ENCODE measurements at regions not wholly inside any gene's neighbourhood (a gene's known extent, or its start where the extent isn't known, plus 50 kb on each side); places are given as distances from the start of the nearest gene placed in this dataset.

DNA sequence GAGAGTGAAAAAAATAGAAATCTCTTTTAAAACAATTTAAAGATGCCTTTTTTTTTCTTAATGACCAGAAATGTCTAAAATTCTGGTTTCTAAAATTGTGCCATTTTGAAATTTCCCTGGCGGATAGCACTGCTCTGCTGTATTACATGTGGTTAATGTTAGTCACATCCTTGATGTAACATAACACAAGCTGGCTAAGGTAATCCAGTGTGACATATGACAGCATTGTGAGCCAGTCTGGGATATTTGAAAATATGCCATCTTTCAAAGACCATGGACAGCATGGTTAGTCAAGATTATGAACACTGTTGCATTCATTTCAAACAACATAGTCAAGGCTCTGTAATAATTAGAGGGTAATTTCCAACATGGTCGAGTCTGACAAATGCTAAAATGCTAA, 133.2 kb downstream of the ALX1 start:
- TF ChIP-seq, protein P1, sequence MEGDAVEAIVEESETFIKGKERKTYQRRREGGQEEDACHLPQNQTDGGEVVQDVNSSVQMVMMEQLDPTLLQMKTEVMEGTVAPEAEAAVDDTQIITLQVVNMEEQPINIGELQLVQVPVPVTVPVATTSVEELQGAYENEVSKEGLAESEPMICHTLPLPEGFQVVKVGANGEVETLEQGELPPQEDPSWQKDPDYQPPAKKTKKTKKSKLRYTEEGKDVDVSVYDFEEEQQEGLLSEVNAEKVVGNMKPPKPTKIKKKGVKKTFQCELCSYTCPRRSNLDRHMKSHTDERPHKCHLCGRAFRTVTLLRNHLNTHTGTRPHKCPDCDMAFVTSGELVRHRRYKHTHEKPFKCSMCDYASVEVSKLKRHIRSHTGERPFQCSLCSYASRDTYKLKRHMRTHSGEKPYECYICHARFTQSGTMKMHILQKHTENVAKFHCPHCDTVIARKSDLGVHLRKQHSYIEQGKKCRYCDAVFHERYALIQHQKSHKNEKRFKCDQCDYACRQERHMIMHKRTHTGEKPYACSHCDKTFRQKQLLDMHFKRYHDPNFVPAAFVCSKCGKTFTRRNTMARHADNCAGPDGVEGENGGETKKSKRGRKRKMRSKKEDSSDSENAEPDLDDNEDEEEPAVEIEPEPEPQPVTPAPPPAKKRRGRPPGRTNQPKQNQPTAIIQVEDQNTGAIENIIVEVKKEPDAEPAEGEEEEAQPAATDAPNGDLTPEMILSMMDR (conservative IDR thresholded peaks at IDR 0.05; ENCODE audit: low read length), result no peak
- no peak for TF ChIP-seq EZH2phosphoT487 (IDR thresholded peaks at IDR 0.05; ENCODE audit: borderline replicate concordance)

Data from Loucy (cell line).